GM19043 (cell line): ENCODE measurements at regions not wholly inside any gene's neighbourhood (a gene's known extent, or its start where the extent isn't known, plus 50 kb on each side); places are given as distances from the start of the nearest gene placed in this dataset.
"Not testable (repeated sequence)": the region's sequence is repeated elsewhere in the genome, so short reads cannot be mapped to it uniquely, and the experiment has no call there.

ENCODE experiments used
- ATAC-seq: cut with Tn5 transposase; IDR thresholded peaks from one replicate; pipeline ENCODE4 v1.9.1; 2021; ENCODE audit warnings: low read depth; ENCODE audit not compliant: unreplicated experiment

- peak; percentile 96 for ATAC-seq
These were observed 146.9 kb downstream of the GPR85 start for GRCh38 chr7:112939574-112940313.

- ATAC-seq = no peak
These were observed 147.6 kb downstream of the GPR85 start for GRCh38 chr7:112938863-112939573.

GRCh38 chr7:112937651-112938415, 147.6 kb upstream of the TMEM168 start:
- ATAC-seq = no peak

GRCh38 chr7:112933598-112933997, 143.4 kb upstream of the TMEM168 start:
- ATAC-seq = no peak

GRCh38 chr7:112930787-112931186, 140.6 kb upstream of the TMEM168 start:
- no peak for ATAC-seq

GRCh38 chr7:112929421-112929820, 139.2 kb upstream of the TMEM168 start:
- no peak for ATAC-seq

- no peak for ATAC-seq
These were observed 135.8 kb upstream of the TMEM168 start for GRCh38 chr7:112926018-112926417.

- not testable (repeated sequence) for ATAC-seq
These were observed 132.4 kb upstream of the TMEM168 start for GRCh38 chr7:112922546-112922945.

- ATAC-seq = not testable (repeated sequence)
These were observed 126.2 kb upstream of the TMEM168 start for GRCh38 chr7:112916431-112916830.

- ATAC-seq = no peak
These were observed 117.9 kb upstream of the TMEM168 start for GRCh38 chr7:112908086-112908485.

- ATAC-seq = no peak
These were observed 117.5 kb upstream of the TMEM168 start for GRCh38 chr7:112907658-112908057.

- ATAC-seq = no peak
These were observed 115.8 kb upstream of the TMEM168 start for GRCh38 chr7:112905950-112906349.

- ATAC-seq = no peak
These were observed 115.2 kb upstream of the TMEM168 start for GRCh38 chr7:112905413-112905812.

- no peak for ATAC-seq
These were observed 108.5 kb upstream of the TMEM168 start for GRCh38 chr7:112898432-112899290.

GRCh38 chr7:112897839-112898431, 107.7 kb upstream of the TMEM168 start:
- no peak for ATAC-seq

GRCh38 chr7:112896026-112896601, 105.9 kb upstream of the TMEM168 start:
- no peak for ATAC-seq

- ATAC-seq = no peak
These were observed 102.1 kb upstream of the TMEM168 start for GRCh38 chr7:112892263-112892662.

- ATAC-seq = no peak
These were observed 101.5 kb upstream of the TMEM168 start for GRCh38 chr7:112891698-112892097.

- no peak for ATAC-seq
These were observed 99.7 kb upstream of the TMEM168 start for GRCh38 chr7:112889834-112890438.
